HUDEP-2 (cell line): ENCODE measurements at regions not wholly inside any gene's neighbourhood (a gene's known extent, or its start where the extent isn't known, plus 50 kb on each side); places are given as distances from the start of the nearest gene placed in this dataset.

Experiments used
- DNase-seq, 76 experiments: peaks; one replicate each; lab custom pipeline; 2025; ENCODE audit not compliant: unreplicated experiment in 76 of 76; lab: John Stamatoyannopoulos, UW

- no peak for DNase-seq
Observed at GRCh38 chr13:72386138-72386684, 341.2 kb downstream of the MZT1 start.

GRCh38 chr13:72384879-72385278 is 342.6 kb downstream of the MZT1 start:
- DNase-seq: no peak

- DNase-seq: no peak
Observed at GRCh38 chr13:72384186-72384823, 343.1 kb downstream of the MZT1 start.

GRCh38 chr13:72383646-72384045 is 343.8 kb downstream of the MZT1 start:
- no peak for DNase-seq

- DNase-seq: no peak
Observed at GRCh38 chr13:72379581-72379980, 347.8 kb downstream of the MZT1 start.

GRCh38 chr13:72368031-72368430 is 359.4 kb downstream of the MZT1 start:
- no peak for DNase-seq

GRCh38 chr13:72346716-72347115 is 380.7 kb downstream of the MZT1 start:
- DNase-seq: no peak

GRCh38 chr13:72342364-72342763 is 385.1 kb downstream of the MZT1 start:
- DNase-seq: no peak

- DNase-seq: peak in 1 of 76 experiments; percentile 3
Observed at GRCh38 chr13:72341904-72342303, 385.5 kb downstream of the MZT1 start.

- no peak for DNase-seq
Observed at GRCh38 chr13:72317346-72318109, 409.9 kb downstream of the MZT1 start.

- no peak for DNase-seq
Observed at GRCh38 chr13:72316716-72317115, 410.7 kb downstream of the MZT1 start.

GRCh38 chr13:72315312-72315711 is 412.1 kb downstream of the MZT1 start:
- no peak for DNase-seq

- no peak for DNase-seq
Observed at GRCh38 chr13:72314210-72314609, 413.2 kb downstream of the MZT1 start.

- DNase-seq: no peak
Observed at GRCh38 chr13:72313546-72313945, 413.9 kb downstream of the MZT1 start.

- DNase-seq: no peak
Observed at GRCh38 chr13:72303941-72304746, 423.3 kb downstream of the MZT1 start.

GRCh38 chr13:72296246-72296645 is 429.2 kb upstream of the DACH1 start:
- DNase-seq: no peak

GRCh38 chr13:72295153-72295552 is 428.1 kb upstream of the DACH1 start:
- no peak for DNase-seq

- DNase-seq: no peak
Observed at GRCh38 chr13:72293206-72293605, 426.2 kb upstream of the DACH1 start.

GRCh38 chr13:72290962-72291681 is 424.1 kb upstream of the DACH1 start:
- no peak for DNase-seq

- no peak for DNase-seq
Observed at GRCh38 chr13:72286421-72286820, 419.4 kb upstream of the DACH1 start.

- DNase-seq: no peak
Observed at GRCh38 chr13:72284791-72285190, 417.8 kb upstream of the DACH1 start.
